Globus pallidus (tissue), 1 donor: ENCODE measurements at regions not wholly inside any gene's neighbourhood (a gene's known extent, or its start where the extent isn't known, plus 50 kb on each side); places are given as distances from the start of the nearest gene placed in this dataset.
"Not testable (repeated sequence)": the region's sequence is repeated elsewhere in the genome, so short reads cannot be mapped to it uniquely, and the experiment has no call there.

Source experiments
- DNase-seq: peaks from one replicate; pipeline ENCODE4 v3.0.0-alpha.2; 2015; ENCODE audit warnings: low spot score

DNA sequence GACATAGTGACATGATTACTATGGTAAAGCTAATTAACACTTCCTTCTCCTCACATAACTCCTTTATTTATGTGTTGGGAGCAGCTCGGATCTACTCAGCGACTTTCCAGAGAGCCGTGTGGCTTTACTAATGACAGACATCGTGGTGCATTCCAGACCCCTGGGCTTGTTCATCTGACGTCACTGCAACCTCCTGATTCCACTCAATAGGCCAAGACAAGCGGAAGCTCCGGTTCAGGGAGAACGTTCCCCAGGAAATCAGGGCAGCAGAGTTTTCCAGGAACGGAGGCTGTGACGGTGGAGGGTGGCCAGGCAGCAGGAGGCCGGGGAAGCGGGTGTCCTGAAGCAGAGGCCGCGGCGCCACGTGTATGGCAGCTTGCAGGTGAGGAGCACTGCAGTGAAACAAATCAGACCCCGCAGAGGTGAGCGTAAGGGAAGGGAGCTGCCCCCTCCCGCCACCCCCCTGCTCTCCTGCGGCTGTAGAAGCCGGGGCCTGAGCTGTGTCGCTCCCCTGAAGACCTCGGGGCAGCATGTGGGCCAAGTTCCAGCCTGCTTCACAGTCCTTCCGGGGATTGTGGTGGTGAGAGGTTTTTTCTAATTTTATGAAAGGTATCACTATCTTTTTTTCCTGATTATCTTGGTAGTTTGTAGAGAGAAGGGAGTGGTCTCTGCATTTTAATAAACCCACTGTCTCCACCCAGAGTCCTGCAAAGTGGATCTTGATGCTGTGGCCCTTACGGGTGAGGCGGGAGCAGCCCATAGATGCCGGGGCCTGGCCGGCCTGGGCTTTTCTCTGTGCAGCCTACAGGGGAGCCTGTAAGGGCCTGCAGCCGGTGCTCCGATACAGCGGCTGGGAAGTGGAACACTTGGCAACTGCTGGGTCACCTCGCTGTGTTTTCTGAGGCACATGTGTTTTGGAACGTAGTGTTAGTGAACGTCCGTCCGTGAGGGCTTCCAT lies 220.4 kb upstream of the IRX4 start:
- no peak for DNase-seq

DNA sequence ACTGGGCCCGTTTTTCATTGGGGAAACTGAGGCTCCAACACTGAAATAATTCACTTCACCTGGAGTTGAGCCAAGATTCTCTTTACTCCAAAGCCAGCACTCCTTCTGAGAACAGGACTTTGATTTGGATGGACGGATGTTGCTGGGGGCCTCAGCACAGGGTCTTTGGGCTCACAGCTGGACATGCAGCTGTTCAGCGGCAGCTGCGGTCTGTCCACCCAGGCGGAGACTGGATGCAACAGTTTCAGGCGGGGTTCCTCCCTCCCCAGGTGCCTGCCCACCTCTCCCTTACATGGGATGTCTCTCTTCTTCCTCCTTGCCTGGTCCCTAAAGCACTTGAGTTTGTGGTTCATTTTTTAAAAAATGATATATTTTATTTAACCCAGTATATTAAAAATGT lies 219.0 kb upstream of the IRX4 start:
- DNase-seq, result no peak

DNA sequence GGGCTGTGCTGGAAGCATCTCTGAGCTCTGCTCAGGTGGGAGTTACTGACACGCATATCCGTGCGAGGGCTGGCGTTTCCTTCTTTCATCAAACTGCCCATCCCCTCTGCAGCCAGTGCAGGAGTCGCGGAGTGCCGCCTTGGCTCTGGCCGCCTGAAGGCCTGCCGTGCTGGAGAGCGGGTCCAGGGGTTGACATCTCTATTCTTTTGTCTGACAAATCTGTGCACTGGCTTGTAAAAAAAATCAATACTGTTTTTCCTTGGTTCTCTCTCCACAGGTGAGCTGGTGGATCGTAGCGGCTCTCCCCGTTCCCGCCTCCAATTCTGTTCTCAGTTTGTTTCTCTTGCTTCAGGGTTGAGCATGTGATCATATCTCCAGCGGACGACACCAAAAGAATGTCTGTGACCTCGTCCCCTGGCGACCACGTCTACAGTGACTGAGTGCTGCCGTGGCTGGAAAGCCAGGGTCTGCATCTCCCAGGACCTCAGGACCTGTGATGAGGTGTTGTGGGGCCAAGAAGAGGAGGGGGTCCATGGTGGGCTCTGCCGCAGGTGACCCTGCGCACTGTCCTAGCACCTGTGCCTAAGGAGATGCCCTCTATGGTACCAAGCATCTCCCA lies 214.3 kb upstream of the IRX4 start:
- DNase-seq, result no peak

DNA sequence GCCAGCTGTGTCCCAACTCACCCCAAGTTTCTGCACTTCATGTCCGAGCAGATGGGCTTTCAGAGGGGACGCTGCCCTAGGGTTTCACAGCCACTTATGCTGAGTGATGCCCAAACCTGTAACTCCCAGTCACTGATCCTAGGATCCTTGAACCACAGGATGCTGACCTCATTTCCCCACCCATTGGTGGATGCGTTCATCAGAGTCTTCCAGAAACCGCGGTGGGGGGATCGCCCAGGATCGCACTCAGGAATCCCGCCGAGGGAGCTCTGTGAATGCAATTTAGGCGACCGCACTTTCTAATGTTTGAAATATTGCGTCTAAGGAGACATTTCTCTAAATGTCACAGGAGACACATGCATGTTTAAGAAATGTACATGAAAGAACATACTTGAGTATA lies 212.3 kb upstream of the IRX4 start:
- no peak for DNase-seq

DNA sequence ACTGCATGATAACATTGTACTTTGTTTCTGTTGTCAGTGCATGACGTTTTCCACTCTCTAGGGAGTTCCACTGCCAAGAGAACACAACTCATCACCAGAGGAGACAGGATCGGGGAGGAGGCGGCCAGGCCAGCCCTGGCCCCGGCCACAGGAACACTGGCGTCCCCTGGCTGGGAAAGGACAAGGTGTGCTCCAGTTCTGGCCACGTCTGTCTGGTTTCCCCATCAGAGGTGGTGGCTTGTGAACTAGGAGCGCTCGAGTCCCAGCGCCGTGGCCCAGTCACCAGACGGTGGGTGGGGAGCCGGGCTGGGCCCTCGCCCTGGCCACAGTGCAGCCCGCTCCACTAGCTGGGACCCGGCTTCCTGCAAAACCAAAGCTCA lies 211.9 kb upstream of the IRX4 start:
- DNase-seq, result no peak

DNA sequence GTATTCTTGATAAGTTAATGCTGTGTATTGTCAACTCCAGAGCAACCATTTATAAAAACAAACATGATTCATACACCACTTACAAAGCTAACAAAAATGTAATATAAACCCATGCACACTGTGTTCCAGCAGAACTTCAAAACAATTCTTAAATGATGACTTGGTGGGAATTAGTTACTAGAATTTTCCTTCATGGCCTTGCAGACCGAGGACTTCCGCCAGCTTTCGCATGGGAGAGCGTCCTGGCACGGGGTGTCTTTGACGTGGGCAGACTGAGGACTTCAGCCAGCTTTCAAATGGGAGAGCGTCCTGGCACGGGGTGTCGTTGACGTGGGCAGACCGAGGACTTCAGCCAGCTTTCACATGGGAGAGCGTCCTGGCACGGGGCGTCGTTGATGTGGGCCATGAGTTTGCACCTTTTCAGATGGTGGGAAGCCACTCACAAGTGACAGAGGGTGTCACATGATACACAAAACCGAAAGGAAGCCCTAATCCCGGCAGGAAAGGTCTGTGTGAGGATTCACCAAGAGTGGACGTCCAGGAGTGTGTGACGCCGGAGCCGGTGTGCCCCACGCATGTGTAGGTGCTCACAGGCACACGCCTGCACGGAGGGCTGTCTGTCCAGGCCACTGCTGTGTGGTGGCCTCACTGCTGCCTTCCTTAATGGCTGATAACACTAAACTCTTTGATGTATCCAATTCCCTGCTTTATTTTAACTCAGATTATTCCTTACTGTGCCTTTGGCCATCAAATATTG lies 211.3 kb upstream of the IRX4 start:
- DNase-seq, result no peak

DNA sequence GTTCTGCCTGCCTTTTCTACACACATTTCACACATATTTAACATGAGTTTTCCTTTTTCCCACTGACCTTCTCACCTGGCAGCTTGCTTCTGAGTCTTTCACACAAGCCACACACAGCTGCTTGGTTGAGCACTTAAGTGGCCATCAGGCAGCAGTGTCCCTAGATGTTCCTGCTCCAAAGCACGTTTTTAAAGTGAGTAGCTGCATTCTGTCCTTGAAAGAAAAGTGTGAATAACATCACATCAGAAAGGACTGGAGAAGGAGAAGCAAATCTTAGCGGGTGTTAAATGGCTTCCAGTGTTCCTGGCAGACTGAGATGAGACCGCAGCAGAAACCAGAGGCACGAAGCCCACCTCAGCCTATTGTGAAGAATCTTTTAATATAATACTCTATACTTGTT lies 209.2 kb upstream of the IRX4 start:
- no peak for DNase-seq

DNA sequence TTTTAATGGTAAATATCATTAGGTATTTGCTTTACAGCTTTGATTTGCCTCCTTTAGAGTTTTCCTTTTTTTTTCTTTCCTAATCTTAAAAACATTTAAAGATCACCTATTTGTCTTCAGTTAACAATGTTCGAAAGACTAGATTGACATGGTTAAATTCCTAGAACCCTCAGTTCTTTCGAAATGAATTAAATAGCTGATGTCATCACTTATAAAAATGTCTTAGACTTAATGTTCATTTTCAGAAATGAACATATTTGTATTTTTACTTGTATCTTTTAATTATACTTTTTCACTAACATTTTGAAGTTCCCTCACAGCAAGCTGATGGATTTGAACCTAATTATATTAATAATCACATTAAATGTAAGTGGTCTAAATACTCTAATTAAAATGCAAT lies 205.3 kb upstream of the IRX4 start:
- DNase-seq, result no peak

DNA sequence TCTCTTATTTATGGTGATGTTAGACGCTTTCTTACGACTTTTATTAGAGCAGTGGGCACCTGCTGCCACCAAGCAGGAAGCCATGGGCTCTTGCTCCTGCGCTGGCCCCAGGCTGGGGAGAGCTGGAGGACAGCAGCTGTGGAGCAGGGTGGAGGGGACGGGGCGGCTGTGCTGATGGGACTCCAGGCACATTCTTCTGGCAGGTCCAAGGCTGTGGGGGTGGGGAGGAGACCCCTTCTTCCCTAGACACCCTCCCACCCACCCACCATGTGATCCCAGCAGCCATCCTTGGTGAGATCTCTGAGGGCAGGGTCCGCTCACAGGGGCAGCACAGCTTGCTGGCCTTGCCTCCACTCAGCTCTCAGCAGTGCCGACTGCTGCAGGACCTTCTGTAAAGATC lies 192.6 kb upstream of the IRX4 start:
- DNase-seq, result no peak

DNA sequence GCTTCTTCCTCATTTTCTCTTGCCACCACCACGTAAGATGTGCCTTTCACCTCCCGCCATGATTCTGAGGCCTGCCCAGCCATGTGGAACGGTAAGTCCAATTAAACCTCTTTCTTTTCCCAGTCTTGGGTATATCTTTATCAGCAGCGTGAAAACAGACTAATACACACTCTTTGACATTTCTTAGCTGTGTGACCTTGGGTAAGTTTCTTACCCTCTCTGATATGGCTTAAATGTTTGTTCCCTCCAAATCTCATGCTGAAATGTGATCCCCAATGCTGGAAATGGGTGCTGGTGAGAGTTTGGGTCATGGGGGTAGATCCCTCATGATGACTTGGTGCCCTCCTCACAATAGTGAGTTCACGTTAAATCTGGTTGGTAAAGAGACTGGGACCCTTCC lies 188.8 kb upstream of the IRX4 start:
- no peak for DNase-seq

DNA sequence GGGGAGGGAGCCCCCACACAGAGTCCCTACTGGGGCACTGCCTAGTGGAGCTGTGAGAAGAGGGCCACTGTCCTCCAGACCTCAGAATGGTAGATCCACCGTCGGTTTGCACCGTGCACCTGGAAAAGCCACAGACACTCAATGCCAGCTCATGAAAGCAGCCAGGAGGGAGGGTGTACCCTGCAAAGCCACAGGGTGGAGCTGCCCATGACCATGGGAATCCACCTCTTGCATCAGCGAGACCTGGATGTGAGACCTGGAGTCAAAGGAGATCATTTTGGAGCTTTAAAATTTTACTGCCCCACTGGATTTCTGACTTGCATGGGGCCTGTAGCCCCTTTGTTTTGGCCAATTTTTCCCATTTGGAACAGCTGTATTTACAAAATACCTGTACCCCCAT lies 188.1 kb upstream of the IRX4 start:
- DNase-seq, result not testable (repeated sequence)

DNA sequence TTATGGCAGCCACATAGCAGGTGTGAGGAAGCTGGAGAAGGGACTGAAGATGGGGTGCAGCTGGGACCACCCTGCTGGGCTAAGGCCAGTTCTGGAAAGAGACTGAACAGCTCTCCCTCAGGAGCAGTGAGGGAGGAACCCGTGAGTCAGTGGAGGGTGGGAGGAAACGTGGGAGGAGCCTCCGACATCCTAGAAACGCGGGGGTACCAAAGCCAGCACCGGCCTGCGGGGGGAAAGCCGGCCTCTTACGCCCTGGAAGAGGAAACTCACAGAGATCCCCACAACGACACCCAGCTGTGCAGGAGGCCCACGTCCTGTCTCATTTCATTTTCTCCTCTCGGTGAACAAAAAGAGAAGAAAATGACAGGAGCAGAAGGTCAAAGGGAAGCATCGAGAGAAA lies 185.8 kb upstream of the IRX4 start:
- DNase-seq, result no peak

DNA sequence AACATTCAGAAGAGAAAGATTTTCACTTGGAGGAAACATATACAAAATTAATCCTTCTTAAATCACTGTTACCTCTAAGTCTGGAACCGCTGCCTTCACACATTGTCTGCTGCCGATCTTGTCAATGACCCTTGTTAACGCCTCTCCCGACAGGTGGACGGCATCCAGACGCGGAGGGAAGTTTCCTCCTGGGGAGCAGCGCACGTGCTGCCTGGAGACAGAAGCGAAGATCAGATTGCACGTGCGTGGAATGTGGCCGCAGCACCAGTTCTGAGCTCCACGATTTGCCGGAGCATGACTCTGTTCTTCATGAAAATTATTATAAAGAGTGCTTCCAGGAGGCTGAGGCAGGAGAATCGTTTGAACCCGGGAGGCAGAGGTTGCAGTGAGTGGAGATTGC lies 183.6 kb upstream of the IRX4 start:
- DNase-seq, result no peak

DNA sequence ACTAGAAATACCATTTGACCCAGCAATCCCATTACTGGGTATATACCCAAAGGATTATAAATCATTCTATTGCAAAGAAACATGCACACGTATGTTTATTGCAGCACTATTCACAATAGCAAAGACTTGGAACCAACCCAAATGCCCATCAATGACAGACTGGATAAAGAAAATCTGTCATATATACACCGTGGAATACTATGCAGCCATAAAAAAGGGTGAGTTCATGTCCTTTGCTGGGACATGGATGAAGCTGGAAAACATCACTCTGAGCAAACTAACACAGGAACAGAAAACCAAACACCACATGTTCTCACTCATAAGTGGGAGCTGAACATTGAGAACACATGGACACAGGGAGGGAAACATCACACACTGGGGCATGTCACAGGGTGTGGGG lies 180.7 kb upstream of the IRX4 start:
- not testable (repeated sequence) for DNase-seq

DNA sequence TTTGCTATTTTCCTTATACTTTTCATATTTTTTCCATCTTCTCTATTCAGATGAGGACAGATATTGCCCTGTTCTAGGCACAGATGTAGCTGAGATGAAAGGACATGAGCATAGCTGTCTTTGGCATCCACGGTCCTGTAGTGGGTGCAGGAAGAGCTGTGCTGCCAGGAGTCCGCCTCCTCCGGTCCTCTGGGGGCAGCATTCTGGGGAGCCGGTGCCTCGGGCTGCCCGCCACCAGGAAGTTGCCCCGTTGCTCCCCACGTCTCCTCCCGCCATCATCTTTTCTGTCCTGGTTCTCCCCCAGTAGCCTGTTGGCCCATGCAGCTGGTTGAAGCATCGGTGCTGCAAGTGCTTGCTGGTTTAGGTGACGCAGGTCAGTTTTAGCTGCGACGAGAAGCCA lies 170.0 kb upstream of the IRX4 start:
- DNase-seq, result no peak

DNA sequence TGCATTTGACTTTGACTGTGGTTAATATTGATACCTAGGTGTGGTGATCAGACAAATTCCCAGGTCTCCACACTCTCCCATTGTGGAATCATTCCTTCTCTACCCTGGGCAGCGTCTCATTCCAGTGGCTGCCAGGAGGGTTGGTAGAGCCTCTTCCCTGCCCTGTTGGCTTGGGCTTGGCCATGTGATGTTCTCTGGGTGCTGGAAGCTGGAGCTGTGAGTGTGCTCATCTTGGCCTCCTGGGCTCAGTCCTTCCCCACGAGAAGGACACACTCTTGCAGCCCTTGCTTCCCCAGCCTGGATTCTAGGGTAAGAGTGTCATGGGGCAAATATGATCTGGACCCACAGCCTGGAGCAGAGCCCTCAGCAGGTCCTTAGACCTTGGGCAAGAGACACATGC lies 167.2 kb upstream of the IRX4 start:
- no peak for DNase-seq

DNA sequence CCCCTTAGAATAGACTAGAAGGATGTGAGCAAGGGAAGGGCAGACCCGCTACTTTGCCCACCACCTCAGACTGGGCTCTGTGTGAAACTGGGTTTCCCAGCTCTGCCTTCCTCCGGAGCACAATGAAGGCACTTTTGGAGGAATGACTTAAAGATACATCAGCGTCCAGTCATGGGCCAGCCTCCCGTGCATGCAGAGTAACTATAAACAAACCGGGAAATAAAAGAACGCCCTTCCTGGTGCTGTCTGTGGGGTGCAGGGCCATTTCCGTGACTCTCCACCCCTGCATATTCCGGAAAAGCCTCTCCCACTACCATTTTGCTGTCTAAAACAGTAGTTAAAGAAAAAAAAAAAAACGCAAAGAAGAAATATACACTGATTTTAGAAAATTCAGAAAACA lies 165.9 kb upstream of the IRX4 start:
- no peak for DNase-seq

DNA sequence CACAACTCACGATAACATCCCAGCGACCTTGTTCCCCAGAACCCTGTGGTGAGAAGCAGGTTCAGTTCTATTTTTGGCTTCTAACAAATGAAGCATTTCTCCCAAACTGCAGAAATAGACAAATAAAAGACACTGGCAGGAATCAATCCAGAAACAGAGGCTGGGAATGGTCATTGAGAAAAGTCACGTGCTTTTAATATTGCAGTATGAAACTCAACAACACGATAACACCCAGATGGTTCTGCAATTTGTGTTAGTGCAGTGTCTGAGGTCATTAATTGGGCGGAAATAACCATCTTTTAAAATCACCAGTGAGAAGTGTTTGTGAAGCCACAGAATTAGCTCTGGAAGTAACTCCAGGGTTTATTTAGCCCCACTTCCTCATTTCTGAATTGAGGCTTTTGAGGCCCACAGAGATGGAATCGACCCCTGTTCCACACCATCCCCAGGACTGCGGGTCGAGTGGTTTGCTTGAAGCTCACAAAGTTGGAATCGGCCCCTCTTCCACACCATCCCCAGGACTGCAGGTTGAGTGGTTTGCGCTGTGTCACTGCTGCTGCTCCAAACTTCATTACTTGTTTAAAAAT lies 164.7 kb upstream of the IRX4 start:
- no peak for DNase-seq

DNA sequence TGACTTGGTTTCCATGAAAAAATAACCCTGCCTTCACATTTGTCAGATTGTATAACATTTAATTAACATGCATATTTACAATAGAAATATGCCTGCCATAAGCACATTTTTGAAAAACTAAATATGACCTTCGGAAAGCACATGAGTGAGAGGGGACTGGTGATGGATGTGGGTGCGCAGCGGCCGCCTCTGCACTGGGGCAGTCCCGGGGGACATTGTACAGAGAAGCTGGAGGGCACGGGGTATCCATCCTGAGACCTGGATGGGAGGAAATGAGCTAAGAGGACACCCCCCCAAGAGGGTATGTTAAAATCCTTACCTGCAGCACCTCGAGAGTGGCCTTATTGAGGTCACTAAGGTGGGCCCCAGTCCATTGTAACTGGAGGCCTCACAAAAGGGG lies 161.3 kb upstream of the IRX4 start:
- DNase-seq, result no peak

DNA sequence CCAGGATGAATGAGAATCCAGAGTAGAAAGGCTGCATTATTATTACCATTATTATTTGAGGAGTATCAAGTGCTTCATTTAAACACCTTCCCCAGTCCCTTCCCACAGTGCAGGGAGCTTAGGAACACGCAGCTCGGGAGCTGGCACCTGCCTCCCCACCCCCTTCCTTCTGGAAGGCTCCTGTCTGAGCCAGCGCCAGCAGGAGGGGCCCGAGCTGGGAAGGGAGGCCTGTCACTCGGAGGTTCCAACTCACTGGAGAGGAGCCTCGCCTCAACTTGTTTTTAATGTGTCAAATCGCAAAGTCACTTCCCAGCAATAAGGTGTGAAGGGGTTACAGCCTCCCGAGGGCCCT lies 156.4 kb upstream of the IRX4 start:
- DNase-seq, result no peak

DNA sequence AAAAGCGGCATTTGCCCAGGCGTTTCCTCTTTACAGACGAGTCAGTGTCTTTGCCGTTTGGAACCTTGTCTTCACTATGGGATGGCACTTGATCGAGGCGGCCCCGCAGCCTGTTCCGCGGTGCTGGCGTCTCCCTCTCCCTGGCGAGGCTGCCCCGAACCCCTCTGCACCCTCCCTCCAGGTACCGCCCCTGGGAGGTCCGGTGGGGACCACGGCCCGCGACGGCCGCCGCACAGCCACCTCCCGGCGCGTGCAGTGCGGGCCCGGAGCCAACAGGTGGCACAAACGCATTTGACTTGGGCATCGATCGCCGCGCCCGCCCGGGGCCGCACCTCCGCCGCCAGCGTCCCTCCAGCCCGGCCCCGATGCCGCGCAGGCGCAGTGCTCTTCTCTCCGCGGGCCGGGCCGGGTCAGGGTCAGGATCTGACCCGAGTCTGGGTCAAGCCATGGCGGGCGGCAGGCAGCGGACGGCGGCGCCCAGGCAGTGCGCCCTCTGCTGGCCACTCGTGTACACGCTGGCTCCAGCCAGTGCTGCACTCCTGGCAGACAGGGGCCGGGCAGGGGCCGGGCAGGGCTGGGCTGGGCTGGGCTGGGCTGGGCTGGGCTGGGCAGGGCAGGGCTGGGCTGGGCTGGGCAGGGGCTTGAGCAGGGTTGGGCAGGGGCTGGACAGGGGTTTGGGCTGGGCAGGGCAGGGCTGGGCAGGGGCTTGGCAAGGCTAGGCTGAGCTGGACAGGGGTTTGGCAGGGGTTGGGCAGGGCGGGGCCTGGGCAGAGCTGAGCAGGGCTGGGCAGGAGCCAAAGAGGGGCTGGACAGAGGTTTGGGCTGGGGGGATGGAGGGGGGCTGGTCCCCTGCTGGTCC lies 155.8 kb upstream of the IRX4 start:
- DNase-seq, result peak; percentile 47

DNA sequence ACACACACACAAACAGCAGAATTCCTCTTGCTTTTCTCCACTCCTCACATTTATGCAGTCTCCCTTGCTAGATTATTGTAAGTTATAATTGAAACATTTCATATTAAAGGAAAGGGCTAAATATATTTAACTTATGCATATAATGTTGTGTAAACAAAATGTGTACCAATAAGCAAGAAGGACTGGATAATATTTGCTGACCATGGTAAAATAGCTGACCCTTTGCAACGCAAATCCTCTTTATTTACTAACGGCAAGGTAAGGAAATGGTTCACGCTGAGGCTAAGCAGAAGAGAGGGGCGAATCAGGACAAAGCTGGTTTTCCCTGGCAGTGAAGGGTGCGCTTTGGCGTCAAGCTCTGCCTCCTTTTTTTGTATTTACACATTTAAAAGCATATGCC lies 154.2 kb upstream of the IRX4 start:
- DNase-seq, result no peak
